Left ventricle myocardium inferior (tissue), 1 donor: ENCODE measurements at regions not wholly inside any gene's neighbourhood (a gene's known extent, or its start where the extent isn't known, plus 50 kb on each side); places are given as distances from the start of the nearest gene placed in this dataset.
"Not testable (repeated sequence)": the region's sequence is repeated elsewhere in the genome, so short reads cannot be mapped to it uniquely, and the experiment has no call there.

Experiments
- DNase-seq: peaks from one replicate; pipeline ENCODE4 v3.0.0-alpha.2; 2020
- H3K27ac ChIP-seq: fragments of 200-600 bp; replicated peaks from 2 replicates; pipeline ENCODE4 v1.8.0; 2021
- H3K27me3 ChIP-seq: fragments of 200-600 bp; 2 replicates; pipeline ENCODE4 v1.8.0; 2021; ENCODE audit warnings: low read depth
- H3K36me3 ChIP-seq: fragments of 200-600 bp; 2 replicates; pipeline ENCODE4 v1.8.0; 2021
- H3K4me1 ChIP-seq: fragments of 200-600 bp; 2 replicates; pipeline ENCODE4 v1.8.0; 2021
- H3K4me3 ChIP-seq: fragments of 200-600 bp; 2 replicates; pipeline ENCODE4 v1.8.0; 2021; ENCODE audit warnings: mild to moderate bottlenecking, moderate library complexity
- H3K9me3 ChIP-seq: fragments of 200-600 bp; replicated peaks from 2 replicates; pipeline ENCODE4 v1.8.0; 2021
- intact Hi-C: fragments of 100-400 bp; cut with micrococcal nuclease; formaldehyde crosslinking; loops from one replicate; pipeline ENCODE4 v1.11.0; 2022
- TF ChIP-seq, protein P1 (sequence below): fragments of 200-600 bp; IDR thresholded peaks from 2 replicates; pipeline ENCODE4 v1.8.0; 2021; ENCODE audit warnings: antibody characterized with exemption, mild to moderate bottlenecking, borderline replicate concordance
- donor health status: DM: no; HTN: yes; CAD: no; lungs with severe emphysema.

DNA sequence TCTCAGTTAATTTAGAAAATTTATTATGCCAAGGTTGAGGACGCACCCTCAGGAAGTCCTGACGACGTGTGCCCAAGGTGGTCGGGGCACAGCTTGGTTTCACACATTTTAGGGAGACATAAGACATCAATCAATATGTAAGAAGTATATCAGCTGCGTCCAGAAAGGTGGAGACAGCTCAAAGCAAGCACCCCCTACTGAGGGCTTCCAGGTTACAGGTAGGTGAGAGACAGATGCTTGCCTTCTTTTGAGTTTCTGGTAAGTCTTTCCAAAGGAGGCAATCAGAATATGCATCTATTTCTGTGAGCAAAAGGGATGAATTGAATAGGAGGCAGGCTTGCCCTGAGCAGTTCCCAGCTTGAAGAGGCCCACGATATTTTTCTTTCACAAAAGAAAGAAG, 614.3 kb downstream of the XPNPEP1 start:
- Histone ChIP-seq H3K4me1 (no peaks in the 10 kb centered on the region), H3K27me3 (no peaks in the 10 kb centered on the region), H3K36me3 (no peaks in the 10 kb centered on the region), H3K4me3 (no peak overlapping the region), H3K27ac (no peak overlapping the region), H3K9me3 (no peaks in the 10 kb centered on the region)
- no peak for DNase-seq
- TF ChIP-seq, protein P1, sequence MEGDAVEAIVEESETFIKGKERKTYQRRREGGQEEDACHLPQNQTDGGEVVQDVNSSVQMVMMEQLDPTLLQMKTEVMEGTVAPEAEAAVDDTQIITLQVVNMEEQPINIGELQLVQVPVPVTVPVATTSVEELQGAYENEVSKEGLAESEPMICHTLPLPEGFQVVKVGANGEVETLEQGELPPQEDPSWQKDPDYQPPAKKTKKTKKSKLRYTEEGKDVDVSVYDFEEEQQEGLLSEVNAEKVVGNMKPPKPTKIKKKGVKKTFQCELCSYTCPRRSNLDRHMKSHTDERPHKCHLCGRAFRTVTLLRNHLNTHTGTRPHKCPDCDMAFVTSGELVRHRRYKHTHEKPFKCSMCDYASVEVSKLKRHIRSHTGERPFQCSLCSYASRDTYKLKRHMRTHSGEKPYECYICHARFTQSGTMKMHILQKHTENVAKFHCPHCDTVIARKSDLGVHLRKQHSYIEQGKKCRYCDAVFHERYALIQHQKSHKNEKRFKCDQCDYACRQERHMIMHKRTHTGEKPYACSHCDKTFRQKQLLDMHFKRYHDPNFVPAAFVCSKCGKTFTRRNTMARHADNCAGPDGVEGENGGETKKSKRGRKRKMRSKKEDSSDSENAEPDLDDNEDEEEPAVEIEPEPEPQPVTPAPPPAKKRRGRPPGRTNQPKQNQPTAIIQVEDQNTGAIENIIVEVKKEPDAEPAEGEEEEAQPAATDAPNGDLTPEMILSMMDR: no peak
- intact Hi-C loops: no loop called here

DNA sequence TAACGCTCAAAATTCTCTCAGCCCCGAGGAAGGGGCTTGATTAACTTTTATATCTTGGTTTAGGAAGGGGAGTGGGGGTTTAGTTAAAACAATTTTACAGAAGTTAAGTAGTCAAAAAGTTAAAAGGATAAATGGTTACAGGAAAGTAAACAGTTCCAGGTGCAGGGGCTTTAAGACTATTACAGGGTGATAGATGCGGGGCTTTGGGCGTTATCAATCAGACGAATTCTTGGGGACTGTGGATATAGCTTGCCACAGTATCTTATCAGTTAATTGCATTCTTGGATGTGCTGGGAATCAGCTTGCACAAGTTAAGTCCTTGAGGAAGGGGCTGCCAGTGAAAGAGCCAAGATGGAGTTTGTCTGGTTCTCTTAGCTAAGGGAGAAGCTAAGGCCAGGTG, 616.2 kb downstream of the XPNPEP1 start:
- intact Hi-C loops, H3K4me3 ChIP-seq, H3K27ac ChIP-seq, H3K9me3 ChIP-seq, DNase-seq, H3K36me3 ChIP-seq, H3K27me3 ChIP-seq, H3K4me1 ChIP-seq: not testable (repeated sequence)

DNA sequence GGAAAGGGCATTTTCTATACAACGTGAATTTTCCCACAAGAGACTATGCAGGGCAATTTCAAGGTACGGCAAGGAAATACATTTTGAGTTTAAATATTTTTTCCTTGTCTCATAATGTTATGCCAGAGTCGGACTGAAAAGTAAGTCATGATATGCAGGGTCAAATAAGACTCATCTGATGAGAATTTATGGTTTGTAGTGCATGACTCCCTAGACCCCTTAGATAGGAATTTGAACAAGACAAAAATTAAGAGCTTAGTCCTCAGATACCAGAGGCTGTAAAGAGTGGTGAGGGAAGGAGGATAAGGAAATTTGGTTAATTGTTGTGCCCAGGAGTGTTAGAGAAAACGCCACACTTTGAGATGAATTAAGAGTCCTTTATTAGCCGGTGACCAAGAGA, 616.6 kb downstream of the XPNPEP1 start:
- Histone ChIP-seq H3K27me3 (no peaks in the 10 kb centered on the region), H3K9me3 (no peaks in the 10 kb centered on the region), H3K4me1 (no peaks in the 10 kb centered on the region), H3K4me3 (no peak overlapping the region), H3K27ac (no peak overlapping the region), H3K36me3 (no peaks in the 10 kb centered on the region)
- intact Hi-C loops: no loop called here
- TF ChIP-seq, protein P1: no peak
- DNase-seq: no peak

DNA sequence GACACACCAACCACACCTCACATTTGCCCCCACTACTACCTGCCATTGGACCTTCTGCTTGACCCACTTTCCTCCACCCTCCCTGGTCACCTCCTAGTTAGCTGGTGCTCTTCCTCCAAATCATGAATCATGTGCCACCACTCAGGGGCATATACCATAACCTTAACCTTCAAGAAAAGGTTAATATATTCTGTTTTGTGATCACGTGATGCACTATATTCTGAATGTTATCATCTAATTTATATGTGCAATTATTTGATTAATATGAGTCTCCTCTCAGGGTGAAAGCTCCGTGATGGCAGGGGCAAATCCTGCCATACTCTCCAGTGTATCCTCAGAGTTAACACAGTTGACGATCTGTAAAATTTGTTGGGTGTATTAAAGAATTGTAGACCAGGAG, 635.5 kb downstream of the XPNPEP1 start:
- H3K4me1 ChIP-seq: no peaks in the 10 kb centered on the region
- TF ChIP-seq, protein P1: no peak
- no peaks in the 10 kb centered on the region for H3K27me3 ChIP-seq
- no peaks in the 10 kb centered on the region for H3K9me3 ChIP-seq
- intact Hi-C loops: no loop called here
- no peak overlapping the region for H3K4me3 ChIP-seq
- no peak overlapping the region for H3K27ac ChIP-seq
- no peaks in the 10 kb centered on the region for H3K36me3 ChIP-seq
- no peak for DNase-seq

DNA sequence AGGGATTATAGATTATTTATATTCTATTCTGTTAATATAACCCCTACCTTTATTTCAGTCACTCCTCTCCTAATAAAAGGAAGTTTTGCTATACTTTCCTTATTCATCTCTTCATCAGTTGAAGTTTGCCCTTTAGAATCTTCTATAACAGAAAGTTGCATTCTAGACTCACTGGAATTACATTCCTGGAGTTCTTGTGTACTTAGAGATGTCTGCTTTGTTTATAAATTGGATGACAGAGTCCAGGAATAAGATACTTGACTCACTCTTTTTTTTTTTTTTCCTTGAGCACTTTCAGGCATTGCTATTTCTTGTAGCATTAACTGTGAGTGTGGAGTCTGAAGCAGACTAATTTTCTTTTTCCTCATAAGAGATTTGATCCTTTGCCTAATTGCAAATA, 640.8 kb downstream of the XPNPEP1 start:
- Histone ChIP-seq H3K4me3 (no peak overlapping the region), H3K36me3 (no peaks in the 10 kb centered on the region), H3K27me3 (no peaks in the 10 kb centered on the region), H3K9me3 (no peaks in the 10 kb centered on the region), H3K27ac (no peak overlapping the region), H3K4me1 (no peaks in the 10 kb centered on the region)
- intact Hi-C loops: no loop called here
- no peak for DNase-seq
- TF ChIP-seq, protein P1: no peak

DNA sequence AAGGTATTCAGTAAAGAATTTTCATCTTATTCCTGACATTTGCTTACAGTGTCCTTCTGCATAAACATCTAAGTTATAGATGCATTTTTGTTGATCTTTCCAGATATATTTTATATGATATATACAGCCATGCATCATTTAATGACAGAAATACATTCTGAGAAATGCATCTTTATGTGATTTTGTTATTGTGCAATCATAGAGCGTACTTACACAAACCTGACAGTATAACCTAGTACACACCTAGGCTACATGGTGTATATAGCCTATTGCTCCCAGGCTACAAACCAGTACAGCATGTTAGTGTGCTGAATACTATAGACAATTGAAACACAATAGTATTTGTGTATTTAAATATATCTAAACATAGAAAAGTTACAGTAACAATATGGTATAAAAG, 642.0 kb downstream of the XPNPEP1 start:
- intact Hi-C loops: no loop called here
- Histone ChIP-seq H3K36me3 (no peaks in the 10 kb centered on the region), H3K9me3 (no peaks in the 10 kb centered on the region), H3K27ac (no peak overlapping the region), H3K4me1 (no peaks in the 10 kb centered on the region), H3K27me3 (no peaks in the 10 kb centered on the region), H3K4me3 (no peak overlapping the region)
- TF ChIP-seq, protein P1: no peak
- no peak for DNase-seq
